GM12872 (cell line): ENCODE measurements at regions not wholly inside any gene's neighbourhood (a gene's known extent, or its start where the extent isn't known, plus 50 kb on each side); places are given as distances from the start of the nearest gene placed in this dataset.

Experiments used
- CTCF ChIP-seq: IDR thresholded peaks from 3 replicates; pipeline ENCODE4 v1.5.1; 2011; ENCODE audit warnings: low read depth, mild to moderate bottlenecking, low read length, moderate library complexity; ENCODE audit not compliant: insufficient read depth

GRCh38 chr18:44126598-44126997 lies 554.1 kb upstream of the SETBP1 start:
- TF ChIP-seq CTCF: no peak

- TF ChIP-seq CTCF: no peak
Observed at GRCh38 chr18:44128365-44128764, 552.3 kb upstream of the SETBP1 start.

- TF ChIP-seq CTCF: peak; percentile 66
Observed at GRCh38 chr18:44130376-44130942, 550.2 kb upstream of the SETBP1 start.

GRCh38 chr18:44133483-44133882 lies 547.2 kb upstream of the SETBP1 start:
- TF ChIP-seq CTCF: no peak

GRCh38 chr18:44134447-44134846 lies 546.2 kb upstream of the SETBP1 start:
- TF ChIP-seq CTCF: no peak

- TF ChIP-seq CTCF: no peak
Observed at GRCh38 chr18:44135741-44136140, 544.9 kb upstream of the SETBP1 start.

GRCh38 chr18:44136326-44136725 lies 544.4 kb upstream of the SETBP1 start:
- TF ChIP-seq CTCF: no peak
